ENCODE measurements at regions not wholly inside any gene's neighbourhood (a gene's known extent, or its start where the extent isn't known, plus 50 kb on each side); places are given as distances from the start of the nearest gene placed in this dataset.

DNA sequence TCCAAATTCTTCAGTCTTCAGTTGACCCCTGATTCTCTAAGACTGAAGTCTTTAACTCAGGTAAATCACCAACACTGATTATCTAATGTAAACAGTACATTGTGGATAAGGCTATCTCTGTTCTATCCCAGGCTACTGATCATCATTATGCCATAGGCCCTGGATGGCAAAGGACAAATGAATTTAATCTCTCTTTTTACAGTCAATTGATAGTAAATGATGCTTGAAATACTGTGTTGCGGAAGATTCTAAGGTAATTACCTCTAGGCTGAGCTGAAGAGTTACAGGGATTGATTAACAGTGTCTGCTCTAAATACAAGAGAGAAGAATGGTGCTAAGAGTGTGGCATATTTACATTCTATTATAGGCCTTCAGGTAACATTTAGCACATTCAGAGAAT is 264.7 kb downstream of the ACTL7B start:
- H3K4me3 ChIP-seq (ENCODE audit: low read depth, low read length), result no peak overlapping the region
- CTCF ChIA-PET, result no interaction called here
- no peak for TF ChIP-seq IKZF3 (tag by site-specific recombination; IDR thresholded peaks at IDR 0.05)
- TF ChIP-seq, protein P1, sequence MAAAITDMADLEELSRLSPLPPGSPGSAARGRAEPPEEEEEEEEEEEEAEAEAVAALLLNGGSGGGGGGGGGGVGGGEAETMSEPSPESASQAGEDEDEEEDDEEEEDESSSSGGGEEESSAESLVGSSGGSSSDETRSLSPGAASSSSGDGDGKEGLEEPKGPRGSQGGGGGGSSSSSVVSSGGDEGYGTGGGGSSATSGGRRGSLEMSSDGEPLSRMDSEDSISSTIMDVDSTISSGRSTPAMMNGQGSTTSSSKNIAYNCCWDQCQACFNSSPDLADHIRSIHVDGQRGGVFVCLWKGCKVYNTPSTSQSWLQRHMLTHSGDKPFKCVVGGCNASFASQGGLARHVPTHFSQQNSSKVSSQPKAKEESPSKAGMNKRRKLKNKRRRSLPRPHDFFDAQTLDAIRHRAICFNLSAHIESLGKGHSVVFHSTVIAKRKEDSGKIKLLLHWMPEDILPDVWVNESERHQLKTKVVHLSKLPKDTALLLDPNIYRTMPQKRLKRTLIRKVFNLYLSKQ (tag by site-specific recombination; IDR thresholded peaks at IDR 0.05; ENCODE audit: borderline replicate concordance), result no peak
- TF ChIP-seq SP7 (tag by site-specific recombination; IDR thresholded peaks at IDR 0.05), result no peak
- no peak for TF ChIP-seq ZNF223 (tag by site-specific recombination; IDR thresholded peaks at IDR 0.05)
- TF ChIP-seq, protein P2, sequence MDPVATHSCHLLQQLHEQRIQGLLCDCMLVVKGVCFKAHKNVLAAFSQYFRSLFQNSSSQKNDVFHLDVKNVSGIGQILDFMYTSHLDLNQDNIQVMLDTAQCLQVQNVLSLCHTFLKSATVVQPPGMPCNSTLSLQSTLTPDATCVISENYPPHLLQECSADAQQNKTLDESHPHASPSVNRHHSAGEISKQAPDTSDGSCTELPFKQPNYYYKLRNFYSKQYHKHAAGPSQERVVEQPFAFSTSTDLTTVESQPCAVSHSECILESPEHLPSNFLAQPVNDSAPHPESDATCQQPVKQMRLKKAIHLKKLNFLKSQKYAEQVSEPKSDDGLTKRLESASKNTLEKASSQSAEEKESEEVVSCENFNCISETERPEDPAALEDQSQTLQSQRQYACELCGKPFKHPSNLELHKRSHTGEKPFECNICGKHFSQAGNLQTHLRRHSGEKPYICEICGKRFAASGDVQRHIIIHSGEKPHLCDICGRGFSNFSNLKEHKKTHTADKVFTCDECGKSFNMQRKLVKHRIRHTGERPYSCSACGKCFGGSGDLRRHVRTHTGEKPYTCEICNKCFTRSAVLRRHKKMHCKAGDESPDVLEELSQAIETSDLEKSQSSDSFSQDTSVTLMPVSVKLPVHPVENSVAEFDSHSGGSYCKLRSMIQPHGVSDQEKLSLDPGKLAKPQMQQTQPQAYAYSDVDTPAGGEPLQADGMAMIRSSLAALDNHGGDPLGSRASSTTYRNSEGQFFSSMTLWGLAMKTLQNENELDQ (tag by site-specific recombination; IDR thresholded peaks at IDR 0.05; ENCODE audit: low read depth), result no peak
- TF ChIP-seq, protein P3, sequence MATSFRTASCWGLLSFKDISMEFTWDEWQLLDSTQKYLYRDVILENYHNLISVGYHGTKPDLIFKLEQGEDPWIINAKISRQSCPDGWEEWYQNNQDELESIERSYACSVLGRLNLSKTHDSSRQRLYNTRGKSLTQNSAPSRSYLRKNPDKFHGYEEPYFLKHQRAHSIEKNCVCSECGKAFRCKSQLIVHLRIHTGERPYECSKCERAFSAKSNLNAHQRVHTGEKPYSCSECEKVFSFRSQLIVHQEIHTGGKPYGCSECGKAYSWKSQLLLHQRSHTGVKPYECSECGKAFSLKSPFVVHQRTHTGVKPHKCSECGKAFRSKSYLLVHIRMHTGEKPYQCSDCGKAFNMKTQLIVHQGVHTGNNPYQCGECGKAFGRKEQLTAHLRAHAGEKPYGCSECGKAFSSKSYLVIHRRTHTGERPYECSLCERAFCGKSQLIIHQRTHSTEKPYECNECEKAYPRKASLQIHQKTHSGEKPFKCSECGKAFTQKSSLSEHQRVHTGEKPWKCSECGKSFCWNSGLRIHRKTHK (tag by site-specific recombination; IDR thresholded peaks at IDR 0.05), result no peak
- TF ChIP-seq PRDM1 (tag by site-specific recombination; IDR thresholded peaks at IDR 0.05), result no peak
- TF ChIP-seq, protein P4, sequence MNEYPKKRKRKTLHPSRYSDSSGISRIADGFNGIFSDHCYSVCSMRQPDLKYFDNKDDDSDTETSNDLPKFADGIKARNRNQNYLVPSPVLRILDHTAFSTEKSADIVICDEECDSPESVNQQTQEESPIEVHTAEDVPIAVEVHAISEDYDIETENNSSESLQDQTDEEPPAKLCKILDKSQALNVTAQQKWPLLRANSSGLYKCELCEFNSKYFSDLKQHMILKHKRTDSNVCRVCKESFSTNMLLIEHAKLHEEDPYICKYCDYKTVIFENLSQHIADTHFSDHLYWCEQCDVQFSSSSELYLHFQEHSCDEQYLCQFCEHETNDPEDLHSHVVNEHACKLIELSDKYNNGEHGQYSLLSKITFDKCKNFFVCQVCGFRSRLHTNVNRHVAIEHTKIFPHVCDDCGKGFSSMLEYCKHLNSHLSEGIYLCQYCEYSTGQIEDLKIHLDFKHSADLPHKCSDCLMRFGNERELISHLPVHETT (tag by site-specific recombination; IDR thresholded peaks at IDR 0.05), result no peak
- TF ChIP-seq TRIM28 (IDR thresholded peaks at IDR 0.05; ENCODE audit: borderline replicate concordance, low read length), result no peak
- H3K36me3 ChIP-seq (ENCODE audit: control insufficient read depth in 2 of 2, insufficient read depth in 1 of 2, low read length in 2 of 2), result no peaks in the 10 kb centered on the region
- POLR2A ChIA-PET, result no interaction called here
- no peaks in the 10 kb centered on the region for H3K4me1 ChIP-seq (ENCODE audit: control insufficient read depth, insufficient read depth, low read length)
- H3K9me3 ChIP-seq (ENCODE audit: control insufficient read depth, insufficient read depth, low read depth, low read length), result no peaks in the 10 kb centered on the region
- H3K27ac ChIP-seq (ENCODE audit: extremely low read depth, low read depth, low read length), result no peak overlapping the region

DNA sequence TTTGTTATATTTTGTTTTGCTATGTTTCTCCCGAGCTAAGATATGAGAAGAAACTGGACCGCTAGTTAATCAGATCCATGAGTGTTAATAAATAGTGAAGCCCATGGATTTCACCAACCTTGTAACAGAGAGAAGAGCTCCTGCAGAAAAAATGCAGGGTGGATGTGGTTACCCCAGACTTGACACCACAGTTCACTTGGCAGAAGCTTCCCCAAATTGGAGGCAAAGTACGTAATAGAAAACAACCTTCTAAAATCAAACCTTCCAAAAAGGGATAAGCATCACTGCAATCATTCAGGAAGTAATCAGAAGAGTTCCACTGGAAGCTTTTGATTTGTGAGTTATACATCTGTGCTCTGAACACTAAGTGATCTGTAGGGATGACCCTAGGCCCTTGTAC is 267.5 kb downstream of the ACTL7B start:
- H3K27ac ChIP-seq (ENCODE audit: extremely low read depth, low read depth, low read length), result no peak overlapping the region
- H3K4me3 ChIP-seq (ENCODE audit: low read depth, low read length), result no peak overlapping the region
- H3K9me3 ChIP-seq (ENCODE audit: control insufficient read depth, insufficient read depth, low read depth, low read length), result no peaks in the 10 kb centered on the region
- POLR2A ChIA-PET, result no interaction called here
- H3K36me3 ChIP-seq (ENCODE audit: control insufficient read depth in 2 of 2, insufficient read depth in 1 of 2, low read length in 2 of 2), result no peaks in the 10 kb centered on the region
- CTCF ChIA-PET, result no interaction called here
- no peaks in the 10 kb centered on the region for H3K4me1 ChIP-seq (ENCODE audit: control insufficient read depth, insufficient read depth, low read length)
- TF ChIP-seq, protein P5, sequence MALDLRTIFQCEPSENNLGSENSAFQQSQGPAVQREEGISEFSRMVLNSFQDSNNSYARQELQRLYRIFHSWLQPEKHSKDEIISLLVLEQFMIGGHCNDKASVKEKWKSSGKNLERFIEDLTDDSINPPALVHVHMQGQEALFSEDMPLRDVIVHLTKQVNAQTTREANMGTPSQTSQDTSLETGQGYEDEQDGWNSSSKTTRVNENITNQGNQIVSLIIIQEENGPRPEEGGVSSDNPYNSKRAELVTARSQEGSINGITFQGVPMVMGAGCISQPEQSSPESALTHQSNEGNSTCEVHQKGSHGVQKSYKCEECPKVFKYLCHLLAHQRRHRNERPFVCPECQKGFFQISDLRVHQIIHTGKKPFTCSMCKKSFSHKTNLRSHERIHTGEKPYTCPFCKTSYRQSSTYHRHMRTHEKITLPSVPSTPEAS (tag by site-specific recombination; IDR thresholded peaks at IDR 0.05), result no peak
- TF ChIP-seq BCL11A (tag by site-specific recombination; IDR thresholded peaks at IDR 0.05; ENCODE audit: low read depth) (no peak), ZNF837 (tag by site-specific recombination; IDR thresholded peaks at IDR 0.05) (no peak), ZNF114 (tag by site-specific recombination; IDR thresholded peaks at IDR 0.05) (no peak), ZNF140 (tag by site-specific recombination; IDR thresholded peaks at IDR 0.05) (no peak), ZNF768 (tag by site-specific recombination; IDR thresholded peaks at IDR 0.05) (no peak), ZNF777 (tag by site-specific recombination; IDR thresholded peaks at IDR 0.05; ENCODE audit: borderline replicate concordance) (no peak), FEZF1 (tag by site-specific recombination; IDR thresholded peaks at IDR 0.05) (no peak), ZNF211 (tag by site-specific recombination; IDR thresholded peaks at IDR 0.05; ENCODE audit: low read depth) (no peak), ZNF626 (tag by site-specific recombination; IDR thresholded peaks at IDR 0.05) (no peak)
- TF ChIP-seq, protein P6, sequence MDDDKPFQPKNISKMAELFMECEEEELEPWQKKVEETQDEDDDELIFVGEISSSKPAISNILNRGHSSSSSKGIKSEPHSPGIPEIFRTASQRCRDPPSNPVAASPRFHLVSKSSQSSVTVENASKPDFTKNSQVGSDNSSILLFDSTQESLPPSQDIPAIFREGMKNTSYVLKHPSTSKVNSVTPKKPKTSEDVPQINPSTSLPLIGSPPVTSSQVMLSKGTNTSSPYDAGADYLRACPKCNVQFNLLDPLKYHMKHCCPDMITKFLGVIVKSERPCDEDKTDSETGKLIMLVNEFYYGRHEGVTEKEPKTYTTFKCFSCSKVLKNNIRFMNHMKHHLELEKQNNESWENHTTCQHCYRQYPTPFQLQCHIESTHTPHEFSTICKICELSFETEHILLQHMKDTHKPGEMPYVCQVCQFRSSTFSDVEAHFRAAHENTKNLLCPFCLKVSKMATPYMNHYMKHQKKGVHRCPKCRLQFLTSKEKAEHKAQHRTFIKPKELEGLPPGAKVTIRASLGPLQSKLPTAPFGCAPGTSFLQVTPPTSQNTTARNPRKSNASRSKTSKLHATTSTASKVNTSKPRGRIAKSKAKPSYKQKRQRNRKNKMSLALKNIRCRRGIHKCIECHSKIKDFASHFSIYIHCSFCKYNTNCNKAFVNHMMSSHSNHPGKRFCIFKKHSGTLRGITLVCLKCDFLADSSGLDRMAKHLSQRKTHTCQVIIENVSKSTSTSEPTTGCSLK (tag by site-specific recombination; IDR thresholded peaks at IDR 0.05), result no peak
- TF ChIP-seq, protein P7, sequence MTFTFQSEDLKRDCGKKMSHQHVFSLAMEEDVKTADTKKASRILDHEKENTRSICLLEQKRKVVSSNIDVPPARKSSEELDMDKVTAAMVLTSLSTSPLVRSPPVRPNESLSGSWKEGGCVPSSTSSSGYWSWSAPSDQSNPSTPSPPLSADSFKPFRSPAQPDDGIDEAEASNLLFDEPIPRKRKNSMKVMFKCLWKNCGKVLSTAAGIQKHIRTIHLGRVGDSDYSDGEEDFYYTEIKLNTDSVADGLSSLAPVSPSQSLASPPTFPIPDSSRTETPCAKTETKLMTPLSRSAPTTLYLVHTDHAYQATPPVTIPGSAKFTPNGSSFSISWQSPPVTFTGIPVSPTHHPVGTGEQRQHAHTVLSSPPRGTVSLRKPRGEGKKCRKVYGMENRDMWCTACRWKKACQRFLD (tag by site-specific recombination; IDR thresholded peaks at IDR 0.05), result no peak
- TF ChIP-seq, protein P8, sequence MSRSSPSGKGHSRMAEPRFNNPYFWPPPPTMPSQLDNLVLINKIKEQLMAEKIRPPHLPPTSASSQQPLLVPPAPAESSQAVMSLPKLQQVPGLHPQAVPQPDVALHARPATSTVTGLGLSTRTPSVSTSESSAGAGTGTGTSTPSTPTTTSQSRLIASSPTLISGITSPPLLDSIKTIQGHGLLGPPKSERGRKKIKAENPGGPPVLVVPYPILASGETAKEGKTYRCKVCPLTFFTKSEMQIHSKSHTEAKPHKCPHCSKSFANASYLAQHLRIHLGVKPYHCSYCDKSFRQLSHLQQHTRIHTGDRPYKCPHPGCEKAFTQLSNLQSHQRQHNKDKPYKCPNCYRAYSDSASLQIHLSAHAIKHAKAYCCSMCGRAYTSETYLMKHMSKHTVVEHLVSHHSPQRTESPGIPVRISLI (tag by site-specific recombination; IDR thresholded peaks at IDR 0.05), result no peak
